Large intestine (tissue), 3 donors: ENCODE measurements at regions not wholly inside any gene's neighbourhood (a gene's known extent, or its start where the extent isn't known, plus 50 kb on each side); places are given as distances from the start of the nearest gene placed in this dataset.

Source experiments
- DNase-seq, 2 donors: peaks; one replicate each; pipeline versions ENCODE4 v3.0.0 to v3.0.0-alpha.2; 2013
- H3K27ac ChIP-seq: one replicate; pipeline ENCODE4 v1.5.1; 2013; ENCODE audit warnings: low read length
- H3K27me3 ChIP-seq: 2 replicates; pipeline ENCODE4 v1.6.1; 2013; ENCODE audit warnings: low read length; ENCODE audit not compliant: control insufficient read depth, insufficient read depth
- H3K36me3 ChIP-seq: 2 replicates; pipeline ENCODE4 v1.6.1; 2013; ENCODE audit warnings: low read length; ENCODE audit not compliant: control insufficient read depth, insufficient read depth
- H3K4me1 ChIP-seq: one replicate; pipeline ENCODE4 v1.6.1; 2013; ENCODE audit warnings: low read length; ENCODE audit not compliant: control insufficient read depth, insufficient read depth
- H3K4me3 ChIP-seq: one replicate; pipeline ENCODE4 v1.5.1; 2013; ENCODE audit warnings: low read length
- H3K9me3 ChIP-seq: one replicate; pipeline ENCODE4 v1.6.1; 2013; ENCODE audit warnings: mild to moderate bottlenecking, low read depth, low read length, moderate library complexity; ENCODE audit not compliant: control insufficient read depth
- WGBS: methylation state at CpG from one replicate; pipeline ENCODE4 v1.1.5; 2013; ENCODE audit warnings: low lambda C conversion rate; ENCODE audit not compliant: insufficient coverage; 5-methylcytosine and 5-hydroxymethylcytosine counted together

GRCh38 chr7:3150027-3150426 lies 106.4 kb upstream of the CARD11 start:
- Histone ChIP-seq H3K4me3 (no peak overlapping the region), H3K9me3 (no peaks in the 10 kb centered on the region), H3K36me3 (no peaks in the 10 kb centered on the region), H3K4me1 (no peaks in the 10 kb centered on the region), H3K27me3 (peaks cover 3% of the 10 kb centered on the region), H3K27ac (no peak overlapping the region)
- DNase-seq = no peak
- no CpG with 5 or more reads among the region's 8 CpGs for WGBS

- no peaks in the 10 kb centered on the region for H3K9me3 ChIP-seq
- no peak for DNase-seq
These were observed 108.1 kb upstream of the CARD11 start for GRCh38 chr7:3151784-3152183.

GRCh38 chr7:3152714-3153113 lies 109.0 kb upstream of the CARD11 start:
- Histone ChIP-seq H3K36me3 (no peaks in the 10 kb centered on the region), H3K27ac (no peak overlapping the region), H3K4me1 (no peaks in the 10 kb centered on the region), H3K4me3 (no peak overlapping the region), H3K9me3 (no peaks in the 10 kb centered on the region), H3K27me3 (no peaks in the 10 kb centered on the region)
- DNase-seq = no peak
- WGBS = no CpG with 5 or more reads among the region's 7 CpGs

More at GRCh38 chr7:3151784-3152183, 108.1 kb upstream of the CARD11 start:
- no peak overlapping the region for H3K27ac ChIP-seq
- H3K4me3 ChIP-seq = no peak overlapping the region
- no peaks in the 10 kb centered on the region for H3K27me3 ChIP-seq
- no peaks in the 10 kb centered on the region for H3K4me1 ChIP-seq
- whole genome bisulfite sequencing = 100% methylated on average over 4 of the region's 7 CpGs
- H3K36me3 ChIP-seq = no peaks in the 10 kb centered on the region

- Histone ChIP-seq H3K36me3 (no peaks in the 10 kb centered on the region), H3K27ac (no peak overlapping the region), H3K9me3 (no peaks in the 10 kb centered on the region), H3K27me3 (no peaks in the 10 kb centered on the region), H3K4me1 (no peaks in the 10 kb centered on the region), H3K4me3 (no peak overlapping the region)
- 78% methylated on average over 3 of the region's 6 CpGs for WGBS
- no peak for DNase-seq
These were observed 109.5 kb upstream of the CARD11 start for GRCh38 chr7:3153118-3153517.

- Histone ChIP-seq H3K27me3 (no peaks in the 10 kb centered on the region), H3K27ac (no peak overlapping the region), H3K4me1 (no peaks in the 10 kb centered on the region), H3K36me3 (no peaks in the 10 kb centered on the region), H3K4me3 (no peak overlapping the region), H3K9me3 (no peaks in the 10 kb centered on the region)
- WGBS = no CpG with 5 or more reads among the region's 5 CpGs
- no peak for DNase-seq
These were observed 110.7 kb upstream of the CARD11 start for GRCh38 chr7:3154317-3154716.

- H3K9me3 ChIP-seq = no peaks in the 10 kb centered on the region
- H3K36me3 ChIP-seq = no peaks in the 10 kb centered on the region
- WGBS = no CpG with 5 or more reads among the region's 7 CpGs
- no peak overlapping the region for H3K27ac ChIP-seq
- H3K4me3 ChIP-seq = no peak overlapping the region
- H3K27me3 ChIP-seq = no peaks in the 10 kb centered on the region
- H3K4me1 ChIP-seq = no peaks in the 10 kb centered on the region
- peak in 1 of 2 donors; percentile 17 for DNase-seq
These were observed 111.3 kb upstream of the CARD11 start for GRCh38 chr7:3154881-3155494.

- Histone ChIP-seq H3K36me3 (no peaks in the 10 kb centered on the region), H3K4me3 (no peak overlapping the region), H3K27ac (no peak overlapping the region), H3K4me1 (no peaks in the 10 kb centered on the region), H3K9me3 (no peaks in the 10 kb centered on the region), H3K27me3 (no peaks in the 10 kb centered on the region)
- no peak for DNase-seq
- 40% methylated on average over 1 of the region's 9 CpGs for WGBS
These were observed 112.8 kb upstream of the CARD11 start for GRCh38 chr7:3156508-3156907.

- Histone ChIP-seq H3K27me3 (no peaks in the 10 kb centered on the region), H3K9me3 (no peaks in the 10 kb centered on the region), H3K4me1 (no peaks in the 10 kb centered on the region), H3K4me3 (no peak overlapping the region), H3K36me3 (no peaks in the 10 kb centered on the region), H3K27ac (no peak overlapping the region)
- no peak for DNase-seq
- no CpG with 5 or more reads among the region's 20 CpGs for WGBS
These were observed 114.1 kb upstream of the CARD11 start for GRCh38 chr7:3157566-3158287.

GRCh38 chr7:3158341-3158760 lies 114.7 kb upstream of the CARD11 start:
- Histone ChIP-seq H3K36me3 (no peaks in the 10 kb centered on the region), H3K27ac (no peak overlapping the region), H3K4me3 (no peak overlapping the region), H3K9me3 (no peaks in the 10 kb centered on the region), H3K27me3 (no peaks in the 10 kb centered on the region), H3K4me1 (no peaks in the 10 kb centered on the region)
- no peak for DNase-seq
- 100% methylated on average over 1 of the region's 11 CpGs for WGBS

GRCh38 chr7:3159039-3159438 lies 115.4 kb upstream of the CARD11 start:
- Histone ChIP-seq H3K4me3 (no peak overlapping the region), H3K27me3 (no peaks in the 10 kb centered on the region), H3K36me3 (no peaks in the 10 kb centered on the region), H3K4me1 (peaks cover under 1% of the 10 kb centered on the region), H3K9me3 (no peaks in the 10 kb centered on the region), H3K27ac (no peak overlapping the region)
- DNase-seq = no peak
- WGBS = no CpG with 5 or more reads among the region's 4 CpGs

- peaks cover 5% of the 10 kb centered on the region for H3K4me1 ChIP-seq
- H3K27me3 ChIP-seq = no peaks in the 10 kb centered on the region
- no peak overlapping the region for H3K4me3 ChIP-seq
- H3K27ac ChIP-seq = no peak overlapping the region
- WGBS = no CpG with 5 or more reads among the region's 3 CpGs
- H3K36me3 ChIP-seq = no peaks in the 10 kb centered on the region
- no peak for DNase-seq
- H3K9me3 ChIP-seq = no peaks in the 10 kb centered on the region
These were observed 115.8 kb upstream of the CARD11 start for GRCh38 chr7:3159445-3159844.
